Nephron progenitor cell (in vitro differentiated cells): ENCODE measurements at regions not wholly inside any gene's neighbourhood (a gene's known extent, or its start where the extent isn't known, plus 50 kb on each side); places are given as distances from the start of the nearest gene placed in this dataset.

Experiments
- DNase-seq: peaks from one replicate; pipeline ENCODE4 v3.0.0; 2021
- H3K27ac Mint-ChIP-seq: 2 replicates; pipeline ENCODE4 v1.8.0; 2021; ENCODE audit warnings: mild to moderate bottlenecking, moderate library complexity, mixed read lengths
- H3K27me3 Mint-ChIP-seq: 2 replicates; pipeline ENCODE4 v1.8.0; 2021; ENCODE audit warnings: mild to moderate bottlenecking, low read depth, mixed read lengths; ENCODE audit not compliant: poor library complexity
- H3K36me3 Mint-ChIP-seq: 2 replicates; pipeline ENCODE4 v1.8.0; 2021; ENCODE audit warnings: low read depth, mixed read lengths
- H3K4me1 Mint-ChIP-seq: 2 replicates; pipeline ENCODE4 v1.8.0; 2021; ENCODE audit warnings: mixed read lengths
- H3K4me3 Mint-ChIP-seq: 2 replicates; pipeline ENCODE4 v1.8.0; 2021; ENCODE audit warnings: mild to moderate bottlenecking, moderate library complexity, mixed read lengths
- H3K9me3 Mint-ChIP-seq: 2 replicates; pipeline ENCODE4 v1.8.0; 2021; ENCODE audit warnings: mild to moderate bottlenecking, moderate library complexity, mixed read lengths
- TF ChIP-seq, protein P1 (sequence below): fragments of 200-600 bp; sonication (generic); IDR thresholded peaks from 2 replicates; pipeline ENCODE4 v1.5.0; 2021; ENCODE audit warnings: antibody characterized with exemption

DNA sequence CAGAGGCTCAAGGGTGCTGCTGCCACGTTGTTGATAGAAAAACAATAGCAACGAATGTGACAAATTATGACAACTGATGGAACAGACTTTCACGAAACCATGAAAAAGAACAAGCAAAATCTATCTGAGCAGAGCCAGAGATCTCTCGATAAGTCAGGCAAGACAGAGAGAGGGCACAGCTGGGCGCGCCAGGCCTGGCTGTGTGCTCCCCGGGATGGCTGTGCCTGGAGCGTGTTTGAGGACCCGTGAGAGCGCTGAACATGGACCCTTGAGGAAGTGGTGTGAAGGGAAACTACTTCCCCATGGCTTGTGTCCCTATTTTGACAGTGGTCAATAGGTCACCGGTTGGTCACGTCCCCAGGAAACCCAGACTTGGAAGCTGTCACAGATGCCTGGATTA lies 83.1 kb upstream of the FGF3 start:
- peaks cover 11% of the 10 kb centered on the region for H3K27me3 Mint-ChIP-seq
- no peak overlapping the region for H3K27ac Mint-ChIP-seq
- no peak for DNase-seq
- H3K4me1 Mint-ChIP-seq: peaks cover 41% of the 10 kb centered on the region
- H3K36me3 Mint-ChIP-seq: no peaks in the 10 kb centered on the region
- TF ChIP-seq, protein P1, sequence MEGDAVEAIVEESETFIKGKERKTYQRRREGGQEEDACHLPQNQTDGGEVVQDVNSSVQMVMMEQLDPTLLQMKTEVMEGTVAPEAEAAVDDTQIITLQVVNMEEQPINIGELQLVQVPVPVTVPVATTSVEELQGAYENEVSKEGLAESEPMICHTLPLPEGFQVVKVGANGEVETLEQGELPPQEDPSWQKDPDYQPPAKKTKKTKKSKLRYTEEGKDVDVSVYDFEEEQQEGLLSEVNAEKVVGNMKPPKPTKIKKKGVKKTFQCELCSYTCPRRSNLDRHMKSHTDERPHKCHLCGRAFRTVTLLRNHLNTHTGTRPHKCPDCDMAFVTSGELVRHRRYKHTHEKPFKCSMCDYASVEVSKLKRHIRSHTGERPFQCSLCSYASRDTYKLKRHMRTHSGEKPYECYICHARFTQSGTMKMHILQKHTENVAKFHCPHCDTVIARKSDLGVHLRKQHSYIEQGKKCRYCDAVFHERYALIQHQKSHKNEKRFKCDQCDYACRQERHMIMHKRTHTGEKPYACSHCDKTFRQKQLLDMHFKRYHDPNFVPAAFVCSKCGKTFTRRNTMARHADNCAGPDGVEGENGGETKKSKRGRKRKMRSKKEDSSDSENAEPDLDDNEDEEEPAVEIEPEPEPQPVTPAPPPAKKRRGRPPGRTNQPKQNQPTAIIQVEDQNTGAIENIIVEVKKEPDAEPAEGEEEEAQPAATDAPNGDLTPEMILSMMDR: no peak
- no peak overlapping the region for H3K4me3 Mint-ChIP-seq
- peaks cover 15% of the 10 kb centered on the region for H3K9me3 Mint-ChIP-seq

DNA sequence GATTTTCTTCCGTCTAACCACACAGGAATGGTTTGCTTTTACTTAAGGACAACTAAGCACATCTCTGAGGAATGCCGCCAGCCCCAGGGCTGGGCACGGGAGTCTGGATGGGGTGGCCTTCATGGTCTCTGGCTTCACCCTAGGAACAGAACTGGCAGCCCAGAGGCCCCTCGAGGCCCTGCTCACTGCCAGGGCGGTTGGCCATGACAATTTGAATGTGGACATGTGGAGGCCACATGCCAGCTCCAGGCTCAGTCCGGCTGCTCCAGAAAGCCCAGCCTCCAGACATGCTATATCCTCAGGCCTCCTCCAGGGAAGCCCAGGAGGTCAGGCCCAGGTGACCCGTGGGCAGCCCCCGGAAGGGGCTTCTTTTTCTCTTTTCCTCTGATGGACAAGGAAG lies 84.0 kb upstream of the FGF3 start:
- DNase-seq: no peak
- Mint-ChIP-seq H3K36me3 (no peaks in the 10 kb centered on the region), H3K27me3 (peaks cover 13% of the 10 kb centered on the region), H3K9me3 (peaks cover 6% of the 10 kb centered on the region), H3K4me1 (peaks cover 42% of the 10 kb centered on the region), H3K4me3 (no peak overlapping the region), H3K27ac (no peak overlapping the region)
- TF ChIP-seq, protein P1: no peak

DNA sequence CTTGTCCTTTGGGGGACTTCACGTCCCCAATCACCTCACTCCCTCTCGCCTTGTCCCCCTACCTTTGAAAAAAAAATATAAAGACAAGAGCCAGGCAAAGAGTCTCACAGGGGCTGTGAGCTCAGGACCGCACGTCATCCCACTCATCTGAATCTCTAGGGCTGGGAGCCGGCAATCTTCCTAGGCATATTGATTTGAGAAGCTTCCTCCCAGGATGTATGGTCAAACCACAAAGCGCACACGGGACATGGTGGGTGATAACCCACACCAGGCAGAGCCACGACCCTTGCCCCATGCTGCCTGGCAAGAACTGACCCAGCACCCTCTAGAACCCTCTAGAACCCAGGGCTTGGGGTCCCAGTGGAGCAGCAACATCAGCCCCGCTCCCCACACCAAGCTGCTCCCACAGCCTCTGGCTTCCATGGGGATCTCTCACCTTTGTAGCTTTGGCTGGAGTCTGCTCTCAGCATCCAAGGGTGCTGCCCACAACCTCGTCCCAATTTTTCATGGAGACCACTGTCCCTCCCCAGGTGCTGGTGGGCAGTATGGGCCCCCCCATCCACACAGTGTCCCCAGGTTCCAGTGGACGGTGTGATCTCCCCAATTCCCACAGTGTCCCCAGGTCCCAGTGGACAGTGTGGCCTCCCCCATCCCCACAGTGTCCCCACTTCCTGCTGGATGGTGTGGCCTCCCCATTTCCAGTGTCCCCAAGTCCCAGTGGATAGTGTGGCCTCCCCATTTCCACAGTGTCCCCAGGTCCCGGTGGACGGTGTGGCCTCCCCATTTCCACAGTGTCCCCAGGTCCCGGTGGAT lies 85.2 kb upstream of the FGF3 start:
- TF ChIP-seq, protein P1: no peak
- H3K9me3 Mint-ChIP-seq: no peaks in the 10 kb centered on the region
- no peak overlapping the region for H3K27ac Mint-ChIP-seq

DNA sequence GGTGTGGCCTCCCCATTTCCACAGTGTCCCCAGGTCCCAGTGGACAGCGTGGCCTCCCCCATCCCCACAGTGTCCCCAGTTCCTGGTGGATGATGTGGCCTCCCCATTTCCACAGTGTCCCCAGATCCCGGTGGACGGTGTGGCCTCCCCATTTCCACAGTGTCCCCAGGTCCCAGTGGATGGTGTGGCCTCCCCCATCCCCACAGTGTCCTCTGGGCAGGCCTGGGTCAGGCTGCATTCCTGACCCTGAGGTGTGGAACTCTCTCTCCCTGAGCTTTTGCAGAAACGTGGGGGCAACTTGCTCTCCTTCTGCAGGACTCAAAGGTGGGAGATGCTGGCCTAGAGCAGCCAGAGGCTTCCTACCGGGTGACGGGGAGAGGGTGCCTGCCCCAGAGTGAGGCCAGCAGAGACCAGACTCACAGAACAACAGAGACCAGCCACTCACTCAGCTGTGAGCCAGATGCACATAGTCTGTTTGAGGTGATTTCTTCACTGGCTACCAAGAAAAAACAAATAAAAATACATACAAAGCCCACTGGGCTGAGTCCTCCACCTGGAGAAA lies 85.8 kb upstream of the FGF3 start:
- Mint-ChIP-seq H3K27me3 (peaks cover 8% of the 10 kb centered on the region), H3K27ac (no peak overlapping the region), H3K9me3 (no peaks in the 10 kb centered on the region), H3K4me1 (peaks cover 47% of the 10 kb centered on the region), H3K36me3 (no peaks in the 10 kb centered on the region), H3K4me3 (no peak overlapping the region)
- no peak for DNase-seq
- TF ChIP-seq, protein P1: no peak

More for the DNA sequence above, 85.2 kb upstream of the FGF3 start:
- peaks cover 13% of the 10 kb centered on the region for H3K27me3 Mint-ChIP-seq
- peaks cover 47% of the 10 kb centered on the region for H3K4me1 Mint-ChIP-seq
- no peaks in the 10 kb centered on the region for H3K36me3 Mint-ChIP-seq
- no peak for DNase-seq
- H3K4me3 Mint-ChIP-seq: no peak overlapping the region

DNA sequence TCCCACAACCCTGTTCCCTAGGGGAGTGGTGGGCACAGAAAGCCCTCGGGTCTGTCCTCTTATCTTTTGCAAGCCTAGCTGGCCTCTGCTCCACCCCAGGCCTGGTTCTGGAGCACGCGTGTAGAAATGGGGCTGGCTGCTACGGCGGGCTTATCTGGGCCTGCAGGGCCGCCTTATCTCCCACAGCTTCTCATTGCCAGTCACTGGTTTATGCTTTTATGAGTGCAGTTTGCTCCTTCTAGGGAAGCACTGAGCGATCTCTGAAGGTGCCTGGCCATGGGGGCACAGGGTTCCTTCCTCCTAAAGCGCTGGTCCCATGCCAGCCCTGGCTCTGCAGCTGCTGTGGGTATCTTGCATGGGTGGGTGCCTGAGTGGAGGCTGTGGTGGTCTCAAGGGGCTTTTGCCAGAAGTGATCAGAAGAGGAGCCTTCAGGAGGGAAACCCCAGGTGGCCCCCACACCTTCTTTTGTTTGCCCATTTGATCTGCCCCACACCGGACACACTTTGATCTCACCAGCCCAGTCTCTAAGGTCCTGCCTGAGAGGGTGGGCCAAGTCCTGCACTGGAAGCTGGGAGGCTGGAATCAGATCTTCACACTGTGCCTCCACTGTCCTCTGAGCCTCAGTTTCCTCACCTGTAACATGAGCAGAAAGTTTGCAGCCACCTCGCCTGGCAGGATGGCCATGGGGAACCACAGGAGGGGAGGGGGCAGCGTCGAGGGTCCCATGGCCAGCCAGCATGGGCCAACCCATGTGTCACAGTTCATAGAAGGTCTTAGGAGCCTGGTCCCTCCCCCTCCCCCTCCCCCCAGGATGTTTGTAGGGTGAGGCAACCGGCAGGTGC lies 86.6 kb upstream of the FGF3 start:
- no peaks in the 10 kb centered on the region for H3K9me3 Mint-ChIP-seq
- TF ChIP-seq, protein P1: no peak
- no peak overlapping the region for H3K27ac Mint-ChIP-seq
- DNase-seq: no peak
- H3K36me3 Mint-ChIP-seq: no peaks in the 10 kb centered on the region
- H3K27me3 Mint-ChIP-seq: peaks cover 11% of the 10 kb centered on the region
- H3K4me1 Mint-ChIP-seq: peaks cover 42% of the 10 kb centered on the region
- no peak overlapping the region for H3K4me3 Mint-ChIP-seq
